Large intestine (tissue), 3 donors: ENCODE measurements at regions not wholly inside any gene's neighbourhood (a gene's known extent, or its start where the extent isn't known, plus 50 kb on each side); places are given as distances from the start of the nearest gene placed in this dataset.

Experiments
- DNase-seq, 2 donors: peaks; one replicate each; pipeline versions ENCODE4 v3.0.0 to v3.0.0-alpha.2; 2013
- H3K27ac ChIP-seq: one replicate; pipeline ENCODE4 v1.5.1; 2013; ENCODE audit warnings: low read length
- H3K27me3 ChIP-seq: 2 replicates; pipeline ENCODE4 v1.6.1; 2013; ENCODE audit warnings: low read length; ENCODE audit not compliant: control insufficient read depth, insufficient read depth
- H3K36me3 ChIP-seq: 2 replicates; pipeline ENCODE4 v1.6.1; 2013; ENCODE audit warnings: low read length; ENCODE audit not compliant: control insufficient read depth, insufficient read depth
- H3K4me1 ChIP-seq: one replicate; pipeline ENCODE4 v1.6.1; 2013; ENCODE audit warnings: low read length; ENCODE audit not compliant: control insufficient read depth, insufficient read depth
- H3K4me3 ChIP-seq: one replicate; pipeline ENCODE4 v1.5.1; 2013; ENCODE audit warnings: low read length
- H3K9me3 ChIP-seq: one replicate; pipeline ENCODE4 v1.6.1; 2013; ENCODE audit warnings: mild to moderate bottlenecking, low read depth, low read length, moderate library complexity; ENCODE audit not compliant: control insufficient read depth
- WGBS: methylation state at CpG from one replicate; pipeline ENCODE4 v1.1.5; 2013; ENCODE audit warnings: low lambda C conversion rate; ENCODE audit not compliant: insufficient coverage; 5-methylcytosine and 5-hydroxymethylcytosine counted together

DNA sequence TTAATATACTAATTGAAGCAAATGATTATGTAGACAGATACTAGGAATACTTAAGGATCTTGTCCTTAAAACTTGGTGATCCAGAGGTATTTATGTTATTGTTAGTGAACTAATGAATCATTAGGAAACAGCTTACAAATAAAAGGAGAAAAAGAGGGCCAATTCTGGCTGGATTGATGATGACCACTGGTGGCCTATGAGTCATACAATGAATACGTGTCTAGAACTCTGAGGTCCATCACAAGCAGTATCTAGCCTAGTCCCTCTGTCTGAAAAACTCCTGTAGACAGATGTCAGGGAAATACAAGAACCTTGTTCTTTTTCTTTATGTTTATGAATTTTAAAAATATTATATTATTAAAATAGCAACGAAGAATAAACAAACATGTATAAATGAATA is 51.7 kb upstream of the RTL1 start:
- no peaks in the 10 kb centered on the region for H3K27me3 ChIP-seq
- DNase-seq: no peak
- no peaks in the 10 kb centered on the region for H3K36me3 ChIP-seq
- H3K9me3 ChIP-seq: no peaks in the 10 kb centered on the region
- H3K27ac ChIP-seq: no peak overlapping the region
- no peaks in the 10 kb centered on the region for H3K4me1 ChIP-seq
- WGBS: 69% methylated on average over 2 of the region's 2 CpGs
- no peak overlapping the region for H3K4me3 ChIP-seq

DNA sequence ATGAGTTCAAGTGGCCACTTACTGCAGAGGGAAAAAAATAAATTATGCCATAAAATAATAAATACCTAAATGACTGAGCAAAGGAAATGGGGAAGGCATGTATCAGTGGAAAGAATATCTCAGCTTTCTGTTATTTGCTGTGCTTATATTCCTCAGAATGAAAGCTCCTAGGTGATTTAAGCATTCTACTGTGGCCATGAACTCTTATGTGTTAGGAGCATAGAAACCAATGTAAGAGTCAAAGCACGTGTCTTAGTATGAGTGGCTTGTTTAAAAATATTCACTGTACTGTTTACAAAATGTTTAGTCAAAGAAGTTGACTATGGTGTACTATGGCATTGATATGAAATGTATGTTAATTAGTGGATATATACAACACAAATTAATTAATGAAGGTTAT is 59.0 kb upstream of the RTL1 start:
- no peaks in the 10 kb centered on the region for H3K36me3 ChIP-seq
- H3K4me1 ChIP-seq: no peaks in the 10 kb centered on the region
- WGBS: 0% methylated on average over 1 of the region's 1 CpG
- DNase-seq: no peak
- H3K27ac ChIP-seq: no peak overlapping the region
- no peaks in the 10 kb centered on the region for H3K27me3 ChIP-seq
- H3K9me3 ChIP-seq: no peaks in the 10 kb centered on the region
- H3K4me3 ChIP-seq: no peak overlapping the region

DNA sequence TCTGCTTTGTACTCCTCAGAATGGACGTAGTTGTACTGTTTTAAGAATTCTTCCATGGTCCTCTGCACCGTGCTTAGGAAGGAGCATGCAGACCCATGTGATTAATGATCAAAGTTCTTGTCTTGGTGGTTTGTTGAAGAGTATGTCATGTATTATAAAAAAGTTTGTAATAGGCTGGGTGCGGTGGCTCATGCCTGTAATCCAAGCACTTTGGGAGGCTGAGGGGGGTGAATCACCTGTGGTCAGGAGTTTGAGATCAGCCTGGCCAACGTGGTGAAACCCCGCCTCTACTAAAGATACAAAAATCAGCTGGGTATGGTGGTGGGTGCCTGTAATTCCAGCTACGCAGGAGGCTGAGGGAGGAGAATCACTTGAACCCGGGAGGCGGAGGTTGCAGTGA is 61.8 kb upstream of the RTL1 start:
- no peak overlapping the region for H3K27ac ChIP-seq
- DNase-seq: no peak
- no peaks in the 10 kb centered on the region for H3K27me3 ChIP-seq
- H3K4me1 ChIP-seq: no peaks in the 10 kb centered on the region
- no peak overlapping the region for H3K4me3 ChIP-seq
- no peaks in the 10 kb centered on the region for H3K9me3 ChIP-seq
- no peaks in the 10 kb centered on the region for H3K36me3 ChIP-seq
- no CpG with 5 or more reads among the region's 8 CpGs for WGBS

DNA sequence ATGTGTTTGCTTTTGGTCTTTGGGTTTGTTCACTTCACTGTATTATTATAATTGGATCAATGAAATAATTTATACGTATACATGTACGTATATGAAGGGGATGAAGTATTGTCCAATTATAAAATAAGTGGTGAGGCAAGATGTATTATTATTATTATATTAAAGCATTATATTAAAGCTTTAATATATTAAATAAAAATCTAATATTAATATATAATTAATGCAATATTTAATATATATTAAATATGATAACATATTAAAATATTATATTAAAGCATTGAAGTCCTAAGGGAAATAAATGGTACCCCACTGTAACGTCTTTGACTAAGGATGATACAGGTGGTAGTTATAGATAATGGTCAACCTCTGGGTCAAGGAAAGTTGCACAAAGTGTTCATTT is 63.7 kb upstream of the RTL1 start:
- 94% methylated on average over 2 of the region's 3 CpGs for WGBS
- H3K9me3 ChIP-seq: no peaks in the 10 kb centered on the region
- H3K4me1 ChIP-seq: no peaks in the 10 kb centered on the region
- DNase-seq: no peak
- no peaks in the 10 kb centered on the region for H3K36me3 ChIP-seq
- no peaks in the 10 kb centered on the region for H3K27me3 ChIP-seq
- no peak overlapping the region for H3K27ac ChIP-seq
- H3K4me3 ChIP-seq: no peak overlapping the region

DNA sequence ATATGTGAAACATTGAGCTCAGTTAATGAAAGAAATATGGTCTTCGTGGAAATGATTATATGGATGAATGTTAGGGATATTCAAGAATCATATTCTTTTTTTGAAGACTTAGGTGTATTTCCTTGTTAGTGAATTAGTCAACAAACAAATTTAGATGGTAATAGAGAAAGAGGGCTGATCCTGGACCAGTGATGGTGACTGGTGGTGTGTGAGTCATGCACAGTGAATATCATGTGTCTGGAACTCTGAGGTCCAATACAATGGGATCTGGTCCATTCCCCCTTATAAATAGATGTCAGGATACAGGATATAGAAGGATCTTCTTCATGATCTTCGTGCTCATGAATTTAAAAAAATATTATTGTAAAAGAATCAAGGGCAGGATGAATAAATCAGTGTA is 64.4 kb upstream of the RTL1 start:
- Histone ChIP-seq H3K36me3 (no peaks in the 10 kb centered on the region), H3K27me3 (no peaks in the 10 kb centered on the region), H3K4me3 (no peak overlapping the region), H3K9me3 (no peaks in the 10 kb centered on the region), H3K4me1 (no peaks in the 10 kb centered on the region), H3K27ac (no peak overlapping the region)
- no peak for DNase-seq
- 56% methylated on average over 2 of the region's 2 CpGs for WGBS

DNA sequence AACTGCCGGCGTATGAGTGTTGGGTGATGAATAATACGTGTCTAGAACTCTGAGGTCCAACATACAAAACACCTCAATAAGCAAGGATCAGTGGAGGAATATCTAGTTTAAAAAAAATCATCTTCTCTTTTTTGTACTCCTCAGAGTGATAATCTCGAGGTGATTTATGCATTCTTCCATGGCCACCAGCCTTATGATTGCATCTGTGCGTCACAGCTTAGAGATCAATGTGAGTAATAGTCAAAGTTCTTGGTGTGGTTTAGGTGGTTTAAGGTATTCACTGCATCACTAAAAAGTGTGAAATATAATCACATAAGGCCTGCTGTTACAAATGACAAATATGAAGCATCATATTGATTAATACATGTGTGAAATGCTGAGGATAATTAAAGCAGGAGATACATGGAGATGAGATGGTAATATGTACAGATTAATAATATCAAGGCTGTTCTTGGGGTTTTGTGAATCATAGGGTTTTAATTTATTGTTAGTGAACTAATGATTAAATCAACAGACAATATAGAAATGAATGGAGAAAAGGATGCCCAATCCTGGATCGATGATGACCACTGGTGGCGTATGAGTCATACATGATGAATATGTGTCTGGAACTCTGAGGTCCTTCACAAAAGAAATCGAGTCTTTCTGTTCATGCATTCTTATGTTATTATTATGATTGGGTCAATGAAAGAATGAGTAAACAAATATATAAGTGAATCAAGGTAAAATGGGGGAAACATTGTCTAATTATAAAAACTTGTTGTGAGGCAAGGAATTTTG is 68.8 kb upstream of the RTL1 start:
- no peak overlapping the region for H3K4me3 ChIP-seq
- no peak overlapping the region for H3K27ac ChIP-seq
- WGBS: 92% methylated on average over 3 of the region's 8 CpGs
- H3K27me3 ChIP-seq: no peaks in the 10 kb centered on the region
- no peak for DNase-seq
- H3K4me1 ChIP-seq: no peaks in the 10 kb centered on the region
- no peaks in the 10 kb centered on the region for H3K36me3 ChIP-seq
- no peaks in the 10 kb centered on the region for H3K9me3 ChIP-seq

DNA sequence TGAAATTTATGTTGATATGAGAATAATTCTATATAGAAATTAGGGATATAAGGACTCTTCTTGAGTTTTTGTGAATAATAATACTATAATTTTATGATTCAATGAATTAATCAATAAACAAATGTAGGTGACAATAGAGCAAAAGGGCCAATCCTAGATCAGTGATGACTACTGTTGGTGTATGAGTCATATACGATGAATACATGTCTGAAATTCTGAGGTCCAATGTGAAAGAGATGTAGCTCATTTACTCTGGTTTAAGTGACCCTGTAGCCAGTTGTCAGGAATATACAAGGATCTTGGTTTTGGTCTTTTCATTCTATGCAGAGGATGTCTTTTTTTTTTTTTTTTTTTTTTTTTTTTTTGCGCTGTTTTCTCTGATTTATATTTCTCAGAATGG is 72.1 kb upstream of the RTL1 start:
- Histone ChIP-seq H3K4me3 (no peak overlapping the region), H3K9me3 (no peaks in the 10 kb centered on the region), H3K36me3 (no peaks in the 10 kb centered on the region), H3K27ac (no peak overlapping the region), H3K27me3 (no peaks in the 10 kb centered on the region), H3K4me1 (no peaks in the 10 kb centered on the region)
- WGBS: no CpG with 5 or more reads among the region's 2 CpGs
- DNase-seq: no peak

DNA sequence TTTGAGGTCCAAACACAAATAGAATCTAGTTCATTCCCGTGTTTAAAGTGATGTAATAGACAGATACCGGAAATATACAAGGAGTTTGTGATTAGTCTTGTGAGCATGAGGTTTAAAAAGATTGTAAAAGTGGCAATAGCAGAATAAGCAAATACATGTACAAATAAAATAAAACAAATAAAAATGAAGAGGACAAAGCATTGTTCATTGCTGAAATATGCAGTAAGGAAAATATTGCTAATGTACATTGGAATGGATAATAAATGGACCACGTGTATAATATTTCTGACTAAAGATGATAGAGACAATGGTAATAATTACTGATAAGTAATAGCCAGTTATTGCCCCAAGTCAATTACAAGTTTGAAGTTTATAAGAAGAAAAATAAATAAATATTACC is 75.6 kb upstream of the RTL1 start:
- no peak overlapping the region for H3K4me3 ChIP-seq
- H3K9me3 ChIP-seq: no peaks in the 10 kb centered on the region
- H3K4me1 ChIP-seq: no peaks in the 10 kb centered on the region
- no peak for DNase-seq
- H3K27me3 ChIP-seq: no peaks in the 10 kb centered on the region
- WGBS: 80% methylated on average over 2 of the region's 3 CpGs
- no peak overlapping the region for H3K27ac ChIP-seq
- no peaks in the 10 kb centered on the region for H3K36me3 ChIP-seq

DNA sequence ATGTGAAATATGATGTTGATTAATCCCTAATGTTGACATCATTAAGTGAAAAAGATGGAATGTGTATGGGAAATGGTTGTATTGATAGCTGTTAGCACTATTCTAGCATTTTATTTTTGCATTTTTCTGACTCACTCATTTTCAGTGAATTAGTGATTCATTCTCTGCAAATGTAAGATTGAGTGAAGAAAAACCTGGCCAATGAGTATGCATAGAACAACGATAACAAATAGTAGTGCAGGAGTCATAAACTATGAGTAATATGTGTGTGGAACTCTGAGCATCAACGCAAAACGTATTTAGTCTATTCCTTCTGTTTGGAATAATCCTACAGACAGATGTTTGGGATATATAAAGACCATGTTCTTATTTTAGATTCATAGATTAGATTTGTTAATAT is 76.3 kb upstream of the RTL1 start:
- DNase-seq: no peak
- no peaks in the 10 kb centered on the region for H3K4me1 ChIP-seq
- WGBS: no CpG with 5 or more reads among the region's 3 CpGs
- H3K9me3 ChIP-seq: no peaks in the 10 kb centered on the region
- H3K4me3 ChIP-seq: no peak overlapping the region
- no peaks in the 10 kb centered on the region for H3K27me3 ChIP-seq
- H3K27ac ChIP-seq: no peak overlapping the region
- no peaks in the 10 kb centered on the region for H3K36me3 ChIP-seq

DNA sequence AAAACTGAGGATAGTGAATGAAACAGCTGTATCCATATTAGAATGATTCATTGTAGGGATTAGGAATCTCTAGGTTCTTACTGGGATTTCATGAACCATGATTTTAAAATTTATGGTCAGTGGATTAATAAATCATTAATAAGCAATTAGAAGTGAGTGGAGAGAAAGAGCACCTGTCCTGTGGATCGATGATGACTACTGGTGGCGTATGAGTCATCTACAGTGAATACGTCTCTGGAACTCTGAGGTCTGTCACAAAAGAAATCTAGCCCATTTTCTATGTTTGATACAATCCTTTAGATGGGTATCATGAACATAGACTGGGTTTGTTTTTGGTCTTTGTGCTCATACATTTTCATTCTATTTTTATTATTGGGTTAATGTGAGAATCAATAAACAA is 77.3 kb upstream of the RTL1 start:
- Histone ChIP-seq H3K4me1 (no peaks in the 10 kb centered on the region), H3K9me3 (no peaks in the 10 kb centered on the region), H3K4me3 (no peak overlapping the region), H3K27me3 (no peaks in the 10 kb centered on the region), H3K27ac (no peak overlapping the region), H3K36me3 (no peaks in the 10 kb centered on the region)
- no peak for DNase-seq
- WGBS: no CpG with 5 or more reads among the region's 3 CpGs

DNA sequence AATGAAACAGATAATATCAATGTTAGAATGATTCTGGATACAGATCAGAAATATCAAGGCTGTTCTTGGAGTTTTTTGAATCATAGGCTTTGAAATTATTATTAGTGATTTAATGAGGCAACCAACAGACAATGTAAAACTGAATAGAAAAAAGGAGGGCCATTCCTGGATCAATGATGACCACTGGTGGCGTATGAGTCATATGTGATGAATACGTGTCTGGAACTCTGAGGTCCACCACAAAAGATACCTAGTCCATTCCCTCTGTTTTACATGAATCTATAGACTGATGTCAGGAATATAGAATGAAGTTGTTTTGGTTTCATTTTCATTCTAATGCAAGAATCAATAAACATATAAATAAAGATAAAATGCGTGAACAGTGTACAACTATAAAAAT is 78.3 kb upstream of the RTL1 start:
- WGBS: 100% methylated on average over 1 of the region's 3 CpGs
- no peak for DNase-seq
- Histone ChIP-seq H3K27ac (no peak overlapping the region), H3K9me3 (no peaks in the 10 kb centered on the region), H3K36me3 (no peaks in the 10 kb centered on the region), H3K4me1 (no peaks in the 10 kb centered on the region), H3K4me3 (no peak overlapping the region), H3K27me3 (no peaks in the 10 kb centered on the region)
